CD4-positive, alpha-beta T cell (primary cell): ENCODE measurements at regions not wholly inside any gene's neighbourhood (a gene's known extent, or its start where the extent isn't known, plus 50 kb on each side); places are given as distances from the start of the nearest gene placed in this dataset.

ENCODE experiments used
- ATAC-seq: fragments of 200-7000 bp; cut with Tn5 transposase; one replicate; pipeline ENCODE4 v1.10.0; 2022; ENCODE audit warnings: mild to moderate bottlenecking; ENCODE audit not compliant: poor library complexity
- CTCF ChIA-PET: fragments of 350-600 bp; sonication (Branson Sonifier 250); formaldehyde crosslinking; loops from one replicate; lab custom pipeline; 2021; ENCODE audit warnings: antibody characterized with exemption, inconsistent platforms; lab: Charles Lee
- POLR2A ChIA-PET: fragments of 350-600 bp; sonication (Branson Sonifier 250); formaldehyde crosslinking; loops from one replicate; lab custom pipeline; 2021; ENCODE audit warnings: antibody characterized with exemption, inconsistent platforms; lab: Charles Lee
- DNase-seq, 14 experiments: peaks; one replicate each; pipeline ENCODE4 v3.0.0-alpha.2; 2013 to 2020; ENCODE audit warnings: mixed read lengths in 2 of 14
- H3K27ac ChIP-seq, 2 donors: one replicate each; pipeline versions ENCODE4 v1.5.1 to v1.7.0; 2013; ENCODE audit warnings: low read length in 2 of 2, low read depth in 1 of 2, mild to moderate bottlenecking in 1 of 2
- H3K27me3 ChIP-seq, 2 experiments: 1 replicate in 1 of 2; 2 replicates in 1 of 2; pipeline versions ENCODE4 v1.6.1 to v1.7.0; 2013; ENCODE audit warnings: low read length in 2 of 2, control low read depth in 1 of 2, mild to moderate bottlenecking in 1 of 2, moderate library complexity in 1 of 2; ENCODE audit not compliant: insufficient read depth in 2 of 2, control insufficient read depth in 1 of 2
- H3K36me3 ChIP-seq: one replicate; pipeline ENCODE4 v1.6.1; 2013; ENCODE audit warnings: low read length, control low read depth; ENCODE audit not compliant: insufficient read depth
- H3K4me1 ChIP-seq: one replicate; pipeline ENCODE4 v1.6.1; 2013; ENCODE audit warnings: low read length, control low read depth; ENCODE audit not compliant: insufficient read depth
- H3K4me3 ChIP-seq: one replicate; pipeline ENCODE4 v1.5.1; 2013; ENCODE audit warnings: mild to moderate bottlenecking, low read length, moderate library complexity
- H3K9me3 ChIP-seq, 2 experiments: 1 replicate in 1 of 2; 2 replicates in 1 of 2; pipeline versions ENCODE4 v1.6.1 to v1.7.0; 2013; ENCODE audit warnings: low read length in 2 of 2, mild to moderate bottlenecking in 2 of 2, control low read depth in 1 of 2, moderate library complexity in 1 of 2; ENCODE audit not compliant: control insufficient read depth in 1 of 2, insufficient read depth in 1 of 2
- H3K27ac Mint-ChIP-seq: one replicate; pipeline ENCODE4 v1.8.0; 2020; ENCODE audit warnings: mixed read lengths
- H3K27me3 Mint-ChIP-seq: one replicate; pipeline ENCODE4 v1.8.0; 2021; ENCODE audit warnings: mixed read lengths
- H3K36me3 Mint-ChIP-seq: one replicate; pipeline ENCODE4 v1.8.0; 2021; ENCODE audit warnings: low read depth, mixed read lengths
- H3K4me1 Mint-ChIP-seq: one replicate; pipeline ENCODE4 v1.8.0; 2021; ENCODE audit warnings: low read depth, mixed read lengths
- H3K4me3 Mint-ChIP-seq: one replicate; pipeline ENCODE4 v1.8.0; 2020; ENCODE audit warnings: mild to moderate bottlenecking, mixed read lengths
- H3K9me3 Mint-ChIP-seq: one replicate; pipeline ENCODE4 v1.8.0; 2020; ENCODE audit warnings: mixed read lengths
- CTCF ChIP-seq: fragments of 200-600 bp; IDR thresholded peaks from one replicate; pipeline ENCODE4 v1.8.0; 2022; ENCODE audit warnings: antibody characterized with exemption, mild to moderate bottlenecking
- intact Hi-C, 2 experiments: fragments of 100-400 bp; cut with DNase I in 1 of 2; cut with micrococcal nuclease in 1 of 2; formaldehyde crosslinking; loops; one replicate each; pipeline versions ENCODE4 v1.15.1 to v1.9.0; 2023 to 2025; cut with DNase I, micrococcal nuclease

- DNase-seq (no peak), ATAC-seq (no peak)
- Histone ChIP-seq H3K27ac (no peak overlapping the region), H3K27me3 (no peaks in the 10 kb centered on the region), H3K36me3 (no peaks in the 10 kb centered on the region), H3K9me3 (no peaks in the 10 kb centered on the region), H3K4me3 (no peak overlapping the region), H3K4me1 (no peaks in the 10 kb centered on the region)
- TF ChIP-seq CTCF = no peak
- CTCF ChIA-PET = no interaction called here
- H3K27ac Mint-ChIP-seq = no peak overlapping the region
- no peaks in the 10 kb centered on the region for H3K9me3 Mint-ChIP-seq
- no peaks in the 10 kb centered on the region for H3K4me1 Mint-ChIP-seq
- H3K4me3 Mint-ChIP-seq = no peak overlapping the region
- POLR2A ChIA-PET = no interaction called here
- H3K27me3 Mint-ChIP-seq = no peaks in the 10 kb centered on the region
- intact Hi-C loops = no loop called here
- no peaks in the 10 kb centered on the region for H3K36me3 Mint-ChIP-seq
These were observed 715.3 kb downstream of the NLGN4Y start for GRCh38 chrY:15239596-15240132.

DNA sequence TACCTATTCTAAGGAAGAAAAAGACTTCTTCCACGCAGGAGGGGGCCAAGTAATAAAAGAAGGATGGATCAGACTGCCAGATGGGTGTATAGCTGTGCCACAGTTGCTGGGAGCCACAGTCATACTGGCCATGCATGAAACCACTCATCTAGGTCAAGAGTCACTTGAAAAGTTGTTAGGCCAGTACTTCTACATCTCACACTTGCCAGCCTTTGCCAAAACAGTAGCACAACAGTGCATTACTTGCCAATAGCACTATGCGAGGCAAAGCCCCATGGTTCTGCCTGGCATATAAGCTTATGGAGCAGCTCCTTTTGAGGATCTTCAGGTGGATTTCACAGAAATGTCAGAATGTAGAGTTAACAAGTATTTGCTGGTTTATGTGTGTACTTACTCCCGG lies 735.0 kb downstream of the NLGN4Y start:
- POLR2A ChIA-PET = no interaction called here
- H3K27ac ChIP-seq = no peak overlapping the region
- no peak for DNase-seq
- H3K36me3 ChIP-seq = no peaks in the 10 kb centered on the region
- no peaks in the 10 kb centered on the region for H3K36me3 Mint-ChIP-seq
- no peaks in the 10 kb centered on the region for H3K4me1 Mint-ChIP-seq
- no peaks in the 10 kb centered on the region for H3K27me3 ChIP-seq
- no peak for TF ChIP-seq CTCF
- H3K4me3 ChIP-seq = no peak overlapping the region
- peaks cover 0 to 7% of the 10 kb centered on the region in 2 experiments for H3K9me3 ChIP-seq
- H3K27ac Mint-ChIP-seq = no peak overlapping the region
- intact Hi-C loops = no loop called here
- H3K27me3 Mint-ChIP-seq = no peaks in the 10 kb centered on the region
- H3K9me3 Mint-ChIP-seq = no peaks in the 10 kb centered on the region
- no peak overlapping the region for H3K4me3 Mint-ChIP-seq
- CTCF ChIA-PET = no interaction called here
- H3K4me1 ChIP-seq = no peaks in the 10 kb centered on the region
- ATAC-seq = no peak

DNA sequence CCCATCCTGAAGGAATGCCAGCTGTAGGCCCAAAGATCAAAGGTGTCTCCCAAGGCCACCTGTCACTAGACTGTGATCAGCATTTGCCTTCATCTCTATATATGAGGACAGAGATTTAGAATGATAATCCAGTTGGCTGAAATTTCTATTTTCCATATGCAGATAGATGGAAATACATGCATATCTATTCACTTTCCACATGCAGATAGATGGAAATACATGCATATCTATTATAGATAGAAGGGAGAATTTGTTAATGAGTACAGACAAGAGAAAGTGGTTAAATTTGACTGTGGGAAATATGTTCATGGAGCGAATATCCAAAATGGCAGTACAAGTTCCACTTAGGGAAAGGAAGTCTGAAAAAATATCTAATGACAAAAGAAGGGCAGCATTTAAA lies 762.2 kb downstream of the NLGN4Y start:
- H3K27me3 Mint-ChIP-seq = no peaks in the 10 kb centered on the region
- CTCF ChIA-PET = no interaction called here
- POLR2A ChIA-PET = no interaction called here
- no peaks in the 10 kb centered on the region for H3K9me3 Mint-ChIP-seq
- no peak overlapping the region for H3K27ac Mint-ChIP-seq
- no peak for TF ChIP-seq CTCF
- H3K4me1 Mint-ChIP-seq = no peaks in the 10 kb centered on the region
- no peaks in the 10 kb centered on the region for H3K4me1 ChIP-seq
- ATAC-seq (no peak), DNase-seq (no peak)
- no peak overlapping the region for H3K4me3 Mint-ChIP-seq
- no peaks in the 10 kb centered on the region for H3K27me3 ChIP-seq
- no peak overlapping the region for H3K27ac ChIP-seq
- no peaks in the 10 kb centered on the region for H3K36me3 Mint-ChIP-seq
- H3K36me3 ChIP-seq = no peaks in the 10 kb centered on the region
- H3K4me3 ChIP-seq = no peak overlapping the region
- no peaks in the 10 kb centered on the region for H3K9me3 ChIP-seq
- intact Hi-C loops = no loop called here
